Naive thymus-derived CD4-positive, alpha-beta T cell (primary cell): ENCODE measurements at regions not wholly inside any gene's neighbourhood (a gene's known extent, or its start where the extent isn't known, plus 50 kb on each side); places are given as distances from the start of the nearest gene placed in this dataset.

ENCODE experiments used
- ATAC-seq: fragments of 150-1000 bp; cut with Tn5 transposase; 2 replicates; pipeline ENCODE4 v1.10.0; 2021; ENCODE audit warnings: mild to moderate bottlenecking, moderate library complexity
- CTCF ChIA-PET: fragments of 350-600 bp; sonication (Branson Sonifier 250); formaldehyde crosslinking; loops from one replicate; lab custom pipeline; 2021; ENCODE audit warnings: antibody characterized with exemption; lab: Charles Lee
- POLR2A ChIA-PET: fragments of 350-600 bp; sonication (Branson Sonifier 250); formaldehyde crosslinking; loops from one replicate; lab custom pipeline; 2021; ENCODE audit warnings: antibody characterized with exemption, inconsistent platforms; lab: Charles Lee
- DNase-seq, 9 donors: peaks; one replicate each; pipeline versions ENCODE4 v3.0.0 to v3.0.0-alpha.2; 2020 to 2022; ENCODE audit warnings: mixed read lengths in 1 of 9
- H3K27ac ChIP-seq: one replicate; pipeline ENCODE4 v1.7.0; 2013; ENCODE audit warnings: mild to moderate bottlenecking, low read depth, low read length, moderate library complexity
- H3K27me3 ChIP-seq, 2 donors: one replicate each; pipeline ENCODE4 v1.7.0; 2013; ENCODE audit warnings: low read length in 2 of 2, mild to moderate bottlenecking in 2 of 2, moderate library complexity in 2 of 2; ENCODE audit not compliant: control insufficient read depth in 2 of 2, insufficient read depth in 2 of 2
- H3K36me3 ChIP-seq, 3 experiments: 1 replicate in 2 of 3; 2 replicates in 1 of 3; pipeline ENCODE4 v1.7.0; 2013; ENCODE audit warnings: low read length in 3 of 3, mild to moderate bottlenecking in 3 of 3, moderate library complexity in 1 of 3; ENCODE audit not compliant: insufficient read depth in 3 of 3, control insufficient read depth in 2 of 3
- H3K4me1 ChIP-seq, 2 donors: one replicate each; pipeline ENCODE4 v1.7.0; 2013; ENCODE audit warnings: low read length in 2 of 2, mild to moderate bottlenecking in 2 of 2, moderate library complexity in 1 of 2; ENCODE audit not compliant: control insufficient read depth in 2 of 2, insufficient read depth in 2 of 2
- H3K4me3 ChIP-seq: 2 replicates; pipeline ENCODE4 v1.7.0; 2013; ENCODE audit warnings: mild to moderate bottlenecking, low read length
- H3K9me3 ChIP-seq, 3 experiments: 1 replicate in 2 of 3; 2 replicates in 1 of 3; pipeline ENCODE4 v1.7.0; 2013; ENCODE audit warnings: low read length in 3 of 3; ENCODE audit not compliant: control insufficient read depth in 2 of 3
- H3K27ac Mint-ChIP-seq, 9 donors: one replicate each; pipeline ENCODE4 v1.8.0; 2020 to 2022; ENCODE audit warnings: mixed read lengths in 9 of 9, mild to moderate bottlenecking in 8 of 9, moderate library complexity in 5 of 9, inconsistent platforms in 2 of 9
- H3K27me3 Mint-ChIP-seq, 5 donors: one replicate each; pipeline ENCODE4 v1.8.0; 2021 to 2022; ENCODE audit warnings: mixed read lengths in 5 of 5, mild to moderate bottlenecking in 1 of 5
- H3K36me3 Mint-ChIP-seq, 5 donors: one replicate each; pipeline ENCODE4 v1.8.0; 2020 to 2022; ENCODE audit warnings: mixed read lengths in 5 of 5, mild to moderate bottlenecking in 3 of 5, inconsistent platforms in 1 of 5
- H3K4me1 Mint-ChIP-seq, 7 donors: one replicate each; pipeline ENCODE4 v1.8.0; 2020 to 2022; ENCODE audit warnings: mixed read lengths in 7 of 7, mild to moderate bottlenecking in 3 of 7, inconsistent platforms in 1 of 7
- H3K4me3 Mint-ChIP-seq, 10 donors: one replicate each; pipeline ENCODE4 v1.8.0; 2020 to 2022; ENCODE audit warnings: mild to moderate bottlenecking in 10 of 10, mixed read lengths in 10 of 10, moderate library complexity in 6 of 10, inconsistent platforms in 2 of 10
- H3K9me3 Mint-ChIP-seq, 11 donors: one replicate each; pipeline ENCODE4 v1.8.0; 2020 to 2022; ENCODE audit warnings: mixed read lengths in 11 of 11, mild to moderate bottlenecking in 4 of 11, inconsistent platforms in 1 of 11, moderate library complexity in 1 of 11
- intact Hi-C, 2 donors: fragments of 100-400 bp; cut with micrococcal nuclease; formaldehyde crosslinking; loops; one replicate each; pipeline ENCODE4 v1.15.1; 2023

GRCh38 chr3:146382386-146382785, 87.0 kb downstream of the PLSCR2 start:
- no peaks in the 10 kb centered on the region for H3K9me3 Mint-ChIP-seq
- H3K27me3 ChIP-seq, result no peaks in the 10 kb centered on the region
- ChIA-PET CTCF (no interaction called here), POLR2A (no interaction called here)
- no peak for DNase-seq
- H3K4me3 Mint-ChIP-seq, result no peak overlapping the region
- H3K4me1 ChIP-seq, result no peaks in the 10 kb centered on the region
- H3K27ac Mint-ChIP-seq, result no peak overlapping the region
- ATAC-seq, result no peak
- H3K9me3 ChIP-seq, result no peaks in the 10 kb centered on the region
- H3K4me1 Mint-ChIP-seq, result peaks cover 0 to 2% (median 0%) of the 10 kb centered on the region in 7 donors
- H3K27me3 Mint-ChIP-seq, result peaks cover 2 to 12% (median 7%) of the 10 kb centered on the region in 5 donors
- H3K36me3 Mint-ChIP-seq, result no peaks in the 10 kb centered on the region
- H3K36me3 ChIP-seq, result no peaks in the 10 kb centered on the region
- intact Hi-C loops, result no loop called here
- H3K27ac ChIP-seq, result no peak overlapping the region
- no peak overlapping the region for H3K4me3 ChIP-seq

- ATAC-seq, result no peak
- H3K4me1 Mint-ChIP-seq, result no peaks in the 10 kb centered on the region
- Histone ChIP-seq H3K4me1 (no peaks in the 10 kb centered on the region), H3K9me3 (no peaks in the 10 kb centered on the region), H3K4me3 (no peak overlapping the region), H3K27ac (no peak overlapping the region), H3K27me3 (no peaks in the 10 kb centered on the region), H3K36me3 (no peaks in the 10 kb centered on the region)
- CTCF ChIA-PET, result interaction anchor here (0.7 kb wide), 1 partner anchor 19 kb away, joined by 3 read pairs; no protein-coding TSS in a partner anchor
- POLR2A ChIA-PET, result no interaction called here
- no peak for DNase-seq
- no peak overlapping the region for H3K27ac Mint-ChIP-seq
- peaks cover 0 to 16% (median 7%) of the 10 kb centered on the region in 5 donors for H3K27me3 Mint-ChIP-seq
- H3K4me3 Mint-ChIP-seq, result no peak overlapping the region
- H3K9me3 Mint-ChIP-seq, result peaks cover 0 to 1% (median 0%) of the 10 kb centered on the region in 11 donors
- no peaks in the 10 kb centered on the region for H3K36me3 Mint-ChIP-seq
- intact Hi-C loops, result no loop called here
Observed at GRCh38 chr3:146380046-146380445, 89.3 kb downstream of the PLSCR2 start.

- Histone ChIP-seq H3K36me3 (no peaks in the 10 kb centered on the region), H3K27me3 (no peaks in the 10 kb centered on the region), H3K9me3 (peaks cover 0 to 4% (median 0%) of the 10 kb centered on the region in 3 experiments), H3K4me3 (no peak overlapping the region), H3K27ac (no peak overlapping the region), H3K4me1 (no peaks in the 10 kb centered on the region)
- CTCF ChIA-PET, result no interaction called here
- H3K36me3 Mint-ChIP-seq, result peaks cover 0 to 3% (median 0%) of the 10 kb centered on the region in 5 donors
- POLR2A ChIA-PET, result no interaction called here
- no peak overlapping the region for H3K4me3 Mint-ChIP-seq
- H3K4me1 Mint-ChIP-seq, result no peaks in the 10 kb centered on the region
- H3K27ac Mint-ChIP-seq, result no peak overlapping the region
- DNase-seq, result no peak
- ATAC-seq, result no peak
- peaks cover 0 to 21% (median 9%) of the 10 kb centered on the region in 11 donors for H3K9me3 Mint-ChIP-seq
- H3K27me3 Mint-ChIP-seq, result peaks cover 0 to 10% (median 6%) of the 10 kb centered on the region in 5 donors
- intact Hi-C loops, result no loop called here
Observed at GRCh38 chr3:146375219-146375618, 94.1 kb downstream of the PLSCR2 start.

- no peaks in the 10 kb centered on the region for H3K4me1 ChIP-seq
- no peaks in the 10 kb centered on the region for H3K27me3 ChIP-seq
- DNase-seq, result no peak
- Mint-ChIP-seq H3K36me3 (peaks cover 0 to 3% (median 0%) of the 10 kb centered on the region in 5 donors), H3K27ac (no peak overlapping the region), H3K27me3 (peaks cover 0 to 10% (median 6%) of the 10 kb centered on the region in 5 donors), H3K4me3 (no peak overlapping the region), H3K4me1 (no peaks in the 10 kb centered on the region), H3K9me3 (peaks cover 0 to 21% (median 9%) of the 10 kb centered on the region in 11 donors)
- no peak overlapping the region for H3K27ac ChIP-seq
- H3K36me3 ChIP-seq, result no peaks in the 10 kb centered on the region
- CTCF ChIA-PET, result no interaction called here
- H3K9me3 ChIP-seq, result peaks cover 0 to 4% (median 0%) of the 10 kb centered on the region in 3 experiments
- ATAC-seq, result no peak
- POLR2A ChIA-PET, result no interaction called here
- H3K4me3 ChIP-seq, result no peak overlapping the region
- intact Hi-C loops, result no loop called here
Observed at GRCh38 chr3:146374146-146374545, 95.2 kb downstream of the PLSCR2 start.

- Histone ChIP-seq H3K27ac (no peak overlapping the region), H3K4me1 (no peaks in the 10 kb centered on the region), H3K36me3 (no peaks in the 10 kb centered on the region), H3K9me3 (peaks cover 0 to 4% (median 0%) of the 10 kb centered on the region in 3 experiments), H3K4me3 (no peak overlapping the region), H3K27me3 (no peaks in the 10 kb centered on the region)
- Mint-ChIP-seq H3K4me1 (no peaks in the 10 kb centered on the region), H3K4me3 (no peak overlapping the region), H3K27me3 (peaks cover 0 to 8% (median 3%) of the 10 kb centered on the region in 5 donors), H3K9me3 (peaks cover 0 to 21% (median 9%) of the 10 kb centered on the region in 11 donors), H3K36me3 (peaks cover 0 to 3% (median 0%) of the 10 kb centered on the region in 5 donors), H3K27ac (no peak overlapping the region)
- ChIA-PET CTCF (no interaction called here), POLR2A (no interaction called here)
- intact Hi-C loops, result no loop called here
- DNase-seq (no peak), ATAC-seq (no peak)
Observed at GRCh38 chr3:146371902-146372301, 97.5 kb downstream of the PLSCR2 start.

- peaks cover 0 to 6% (median 0%) of the 10 kb centered on the region in 5 donors for H3K27me3 Mint-ChIP-seq
- no peaks in the 10 kb centered on the region for H3K4me1 Mint-ChIP-seq
- H3K27ac Mint-ChIP-seq, result no peak overlapping the region
- no peaks in the 10 kb centered on the region for H3K36me3 ChIP-seq
- peaks cover 0 to 4% (median 0%) of the 10 kb centered on the region in 3 experiments for H3K9me3 ChIP-seq
- H3K4me1 ChIP-seq, result no peaks in the 10 kb centered on the region
- H3K4me3 Mint-ChIP-seq, result no peak overlapping the region
- DNase-seq (no peak), ATAC-seq (no peak)
- intact Hi-C loops, result no loop called here
- no peaks in the 10 kb centered on the region for H3K27me3 ChIP-seq
- no peak overlapping the region for H3K4me3 ChIP-seq
- H3K36me3 Mint-ChIP-seq, result peaks cover 0 to 3% (median 0%) of the 10 kb centered on the region in 5 donors
- no peak overlapping the region for H3K27ac ChIP-seq
- POLR2A ChIA-PET, result no interaction called here
- peaks cover 0 to 21% (median 9%) of the 10 kb centered on the region in 11 donors for H3K9me3 Mint-ChIP-seq
- CTCF ChIA-PET, result no interaction called here
Observed at GRCh38 chr3:146368882-146369523, 100.4 kb downstream of the PLSCR2 start.

GRCh38 chr3:146359841-146360240, 108.9 kb upstream of the PLSCR4 start:
- intact Hi-C loops, result no loop called here
- Mint-ChIP-seq H3K27me3 (peaks cover 0 to 4% (median 0%) of the 10 kb centered on the region in 5 donors), H3K4me3 (no peak overlapping the region), H3K27ac (no peak overlapping the region), H3K36me3 (peaks cover 0 to 14% (median 0%) of the 10 kb centered on the region in 5 donors), H3K9me3 (peaks cover 7 to 23% (median 13%) of the 10 kb centered on the region in 11 donors), H3K4me1 (no peaks in the 10 kb centered on the region)
- Histone ChIP-seq H3K27me3 (no peaks in the 10 kb centered on the region), H3K4me3 (no peak overlapping the region), H3K27ac (no peak overlapping the region), H3K4me1 (no peaks in the 10 kb centered on the region), H3K9me3 (peaks cover 0 to 4% (median 0%) of the 10 kb centered on the region in 3 experiments), H3K36me3 (no peaks in the 10 kb centered on the region)
- no peak for ATAC-seq
- ChIA-PET CTCF (no interaction called here), POLR2A (no interaction called here)
- no peak for DNase-seq
